IMR-90 (cell line): ENCODE measurements at regions not wholly inside any gene's neighbourhood (a gene's known extent, or its start where the extent isn't known, plus 50 kb on each side); places are given as distances from the start of the nearest gene placed in this dataset.

ENCODE experiments used
- ATAC-seq: fragments of 200-7000 bp; cut with Tn5 transposase; 2 replicates; pipeline ENCODE4 v1.9.1; 2020; ENCODE audit warnings: low read depth, mild to moderate bottlenecking, moderate library complexity
- BruUV-seq: library from RNA; stranded (reverse); fragments of 400-500 nt; replicated peaks from 2 replicates; lab custom pipeline; 2021; lab: Mats Ljungman, UMichigan
- CTCF ChIA-PET: fragments of 300-600 bp; formaldehyde crosslinking; extraction: SDS; loops from one replicate; lab custom pipeline; 2021; ENCODE audit warnings: antibody characterized with exemption; lab: Yijun Ruan, JAX
- POLR2A ChIA-PET: fragments of 300-600 bp; sonication (Branson Sonifier 250); formaldehyde crosslinking; loops from one replicate; lab custom pipeline; 2022; ENCODE audit warnings: antibody characterized with exemption; ENCODE audit not compliant: unreplicated experiment; lab: Charles Lee
- DNase-seq: peaks from one replicate; pipeline ENCODE4 v3.0.0; 2013
- H2AFZ ChIP-seq: replicated peaks from 2 replicates; pipeline ENCODE3; 2013; ENCODE audit warnings: low read length, mild to moderate bottlenecking; ENCODE audit not compliant: poor library complexity
- H2AK5ac ChIP-seq: 2 replicates; pipeline ENCODE4 v1.6.1; 2013; ENCODE audit warnings: low read depth, low read length, inconsistent platforms
- H2AK9ac ChIP-seq: replicated peaks from 2 replicates; pipeline ENCODE3; 2013; ENCODE audit warnings: mild to moderate bottlenecking, low read depth, low read length, moderate library complexity; ENCODE audit not compliant: poor library complexity
- H2BK120ac ChIP-seq: 2 replicates; pipeline ENCODE4 v1.6.1; 2013; ENCODE audit warnings: low read depth, low read length, inconsistent platforms
- H2BK15ac ChIP-seq: 3 replicates; pipeline ENCODE4 v1.6.1; 2013; ENCODE audit warnings: low read depth, low read length, inconsistent platforms
- H2BK20ac ChIP-seq: 2 replicates; pipeline ENCODE4 v1.6.1; 2013; ENCODE audit warnings: low read depth, mild to moderate bottlenecking, inconsistent platforms, low read length, moderate library complexity
- H2BK5ac ChIP-seq: 2 replicates; pipeline ENCODE4 v1.6.1; 2013; ENCODE audit warnings: mild to moderate bottlenecking, low read depth, low read length, inconsistent platforms; ENCODE audit not compliant: poor library complexity, severe bottlenecking
- H3K14ac ChIP-seq: replicated peaks from 2 replicates; pipeline ENCODE4 v1.6.1; 2013; ENCODE audit warnings: low read depth, low read length, inconsistent platforms
- H3K18ac ChIP-seq: 2 replicates; pipeline ENCODE4 v1.6.1; 2013; ENCODE audit warnings: low read depth, low read length, control low read depth
- H3K23ac ChIP-seq: 2 replicates; pipeline ENCODE4 v1.6.1; 2013; ENCODE audit warnings: low read depth, low read length, inconsistent platforms
- H3K27ac ChIP-seq: 2 replicates; pipeline ENCODE4 v1.5.1; 2013; ENCODE audit warnings: mild to moderate bottlenecking, control low read depth, low read length; ENCODE audit not compliant: insufficient read depth
- H3K27me3 ChIP-seq: 2 replicates; pipeline ENCODE4 v1.6.1; 2013; ENCODE audit warnings: low read length; ENCODE audit not compliant: control insufficient read depth, insufficient read depth
- H3K36me3 ChIP-seq: 2 replicates; pipeline ENCODE4 v1.6.1; 2013; ENCODE audit warnings: low read length, mixed read lengths; ENCODE audit not compliant: control insufficient read depth, insufficient read depth
- H3K4ac ChIP-seq: 2 replicates; pipeline ENCODE4 v1.6.1; 2013; ENCODE audit warnings: low read depth, low read length, inconsistent platforms
- H3K4me1 ChIP-seq: 2 replicates; pipeline ENCODE4 v1.6.1; 2013; ENCODE audit warnings: low read length, mixed read lengths; ENCODE audit not compliant: control insufficient read depth, insufficient read depth
- H3K4me2 ChIP-seq: 2 replicates; pipeline ENCODE4 v1.6.1; 2013; ENCODE audit warnings: low read depth, mild to moderate bottlenecking, control low read depth, low read length, moderate library complexity
- H3K4me3 ChIP-seq: 2 replicates; pipeline ENCODE4 v1.5.1; 2013; ENCODE audit warnings: low read depth, mild to moderate bottlenecking, control low read depth, low read length, moderate library complexity; ENCODE audit not compliant: insufficient read depth
- H3K56ac ChIP-seq: 2 replicates; pipeline ENCODE4 v1.6.1; 2013; ENCODE audit warnings: low read length, inconsistent platforms; ENCODE audit not compliant: insufficient read depth; ENCODE audit errors: extremely low read depth
- H3K79me1 ChIP-seq, 2 experiments: 2 replicates each; pipeline ENCODE4 v1.6.1; 2013; ENCODE audit warnings: low read length in 2 of 2, inconsistent platforms in 1 of 2, low read depth in 1 of 2
- H3K9ac ChIP-seq: 2 replicates; pipeline ENCODE4 v1.6.1; 2013; ENCODE audit warnings: low read depth, low read length, control low read depth
- H3K9me1 ChIP-seq: 2 replicates; pipeline ENCODE4 v1.6.1; 2013; ENCODE audit warnings: low read length, inconsistent platforms; ENCODE audit not compliant: insufficient read depth
- H3K9me3 ChIP-seq: 2 replicates; pipeline ENCODE4 v1.6.1; 2013; ENCODE audit warnings: low read length; ENCODE audit not compliant: control insufficient read depth, insufficient read depth
- H4K20me1 ChIP-seq: 2 replicates; pipeline ENCODE4 v1.6.1; 2013; ENCODE audit warnings: low read length, inconsistent platforms; ENCODE audit not compliant: insufficient read depth
- H4K5ac ChIP-seq: 2 replicates; pipeline ENCODE4 v1.6.1; 2013; ENCODE audit warnings: mild to moderate bottlenecking, low read depth, low read length, control low read depth
- H4K8ac ChIP-seq, 2 experiments: 2 replicates each; pipeline ENCODE4 v1.6.1; 2013; ENCODE audit warnings: low read depth in 2 of 2, low read length in 2 of 2, control low read depth in 1 of 2, inconsistent platforms in 1 of 2
- H4K91ac ChIP-seq: 2 replicates; pipeline ENCODE4 v1.6.1; 2013; ENCODE audit warnings: low read depth, low read length, inconsistent platforms; ENCODE audit not compliant: insufficient read depth
- BHLHE40 ChIP-seq: fragments of 150-350 bp; IDR thresholded peaks from 2 replicates; pipeline ENCODE4 v1.6.1; 2016; ENCODE audit warnings: mild to moderate bottlenecking, low read depth, low read length
- CEBPB ChIP-seq: IDR thresholded peaks from 2 replicates; pipeline ENCODE4 v1.6.1; 2012; ENCODE audit warnings: low read depth, low read length, improper control_type of control experiment
- CHD1 ChIP-seq: IDR thresholded peaks from 2 replicates; pipeline ENCODE4 v1.6.1; 2012; ENCODE audit warnings: low read depth, low read length, improper control_type of control experiment
- MAFK ChIP-seq: IDR thresholded peaks from 2 replicates; pipeline ENCODE4 v1.6.1; 2012; ENCODE audit warnings: low read depth, low read length, improper control_type of control experiment
- MXI1 ChIP-seq: IDR thresholded peaks from 2 replicates; pipeline ENCODE4 v1.6.1; 2012; ENCODE audit warnings: low read depth, mild to moderate bottlenecking, low read length, moderate library complexity, borderline replicate concordance
- NFE2L2 ChIP-seq: fragments of 150-350 bp; IDR thresholded peaks from 2 replicates; pipeline ENCODE4 v1.6.1; 2016; ENCODE audit warnings: low read depth, mild to moderate bottlenecking, low read length
- POLR2A ChIP-seq: IDR thresholded peaks from 2 replicates; pipeline ENCODE4 v1.6.1; 2012; ENCODE audit warnings: mild to moderate bottlenecking, low read depth, low read length
- RAD21 ChIP-seq: IDR thresholded peaks from 2 replicates; pipeline ENCODE4 v1.6.1; 2012; ENCODE audit warnings: low read length, improper control_type of control experiment
- RCOR1 ChIP-seq: IDR thresholded peaks from 2 replicates; pipeline ENCODE4 v1.6.1; 2012; ENCODE audit warnings: mild to moderate bottlenecking, low read length, improper control_type of control experiment; ENCODE audit not compliant: insufficient replicate concordance
- SMC3 ChIP-seq: fragments of 150-350 bp; IDR thresholded peaks from 2 replicates; pipeline ENCODE4 v1.6.1; 2016; ENCODE audit warnings: low read depth, mild to moderate bottlenecking, antibody characterized with exemption, low read length, moderate library complexity
- WGBS, 2 experiments: methylation state at CpG; one replicate each; pipeline versions ENCODE4 v1.1.5 to v1.1.7; 2013; ENCODE audit warnings: missing lambda C conversion rate in 2 of 2; ENCODE audit not compliant: insufficient read length in 1 of 2; ENCODE audit errors: extremely low coverage in 2 of 2; 5-methylcytosine and 5-hydroxymethylcytosine counted together
- dilution Hi-C: fragments of 300-500 bp; cut with HindIII; formaldehyde crosslinking; loops from one replicate; pipeline ENCODE4 v1.14.3; 2018; ENCODE audit warnings: low sequenced_read_pairs; ENCODE audit not compliant: unreplicated experiment
- in situ Hi-C: fragments of 300-500 bp; cut with MboI; formaldehyde crosslinking; loops from 3 replicates; pipeline ENCODE4 v1.14.3; 2019; ENCODE audit warnings: low sequenced_read_pairs, inconsistent platforms, mixed read lengths
- intact Hi-C: fragments of 100-400 bp; cut with micrococcal nuclease; formaldehyde crosslinking; loops from 2 replicates; pipeline ENCODE4 v1.10.0; 2022
- TF ChIP-seq, protein P1 (sequence below): fragments of 150-350 bp; IDR thresholded peaks from 2 replicates; pipeline ENCODE4 v1.6.1; 2017; ENCODE audit warnings: mild to moderate bottlenecking, antibody characterized with exemption, low read length, low read depth
- TF ChIP-seq, protein P2 (sequence below): conservative IDR thresholded peaks from 2 replicates; pipeline ENCODE4 v1.5.1; 2012; ENCODE audit warnings: mild to moderate bottlenecking, low read depth, low read length, improper control_type of control experiment

GRCh38 chr1:219387211-219387610 lies 213.5 kb downstream of the LYPLAL1 start:
- Histone ChIP-seq H3K18ac (no peak overlapping the region), H3K9ac (no peak overlapping the region), H3K36me3 (no peaks in the 10 kb centered on the region), H3K79me1 (no peaks in the 10 kb centered on the region), H3K14ac (no peak overlapping the region), H4K91ac (no peak overlapping the region), H4K5ac (no peak overlapping the region), H2BK5ac (no peak overlapping the region), H3K56ac (no peak overlapping the region), H3K27ac (no peak overlapping the region), H2BK15ac (no peak overlapping the region), H3K9me3 (no peaks in the 10 kb centered on the region), H3K23ac (no peak overlapping the region), H2AK5ac (no peak overlapping the region), H3K27me3 (peaks cover 2% of the 10 kb centered on the region; the same call in 1 of the 2 replicates), H2AFZ (no peak overlapping the region), H2BK20ac (no peak overlapping the region), H4K8ac (no peak overlapping the region), H3K4me2 (no peak overlapping the region), H3K4me3 (no peak overlapping the region), H3K9me1 (no peaks in the 10 kb centered on the region), H3K4me1 (no peaks in the 10 kb centered on the region; the same call in 1 of the 2 replicates), H3K4ac (no peak overlapping the region), H2AK9ac (no peak overlapping the region), H4K20me1 (no peaks in the 10 kb centered on the region), H2BK120ac (no peak overlapping the region)
- no peak for TF ChIP-seq SMC3
- no peak for TF ChIP-seq POLR2A
- no peak for TF ChIP-seq MXI1
- no peak for TF ChIP-seq CHD1
- TF ChIP-seq MAFK: no peak
- TF ChIP-seq, protein P1, sequence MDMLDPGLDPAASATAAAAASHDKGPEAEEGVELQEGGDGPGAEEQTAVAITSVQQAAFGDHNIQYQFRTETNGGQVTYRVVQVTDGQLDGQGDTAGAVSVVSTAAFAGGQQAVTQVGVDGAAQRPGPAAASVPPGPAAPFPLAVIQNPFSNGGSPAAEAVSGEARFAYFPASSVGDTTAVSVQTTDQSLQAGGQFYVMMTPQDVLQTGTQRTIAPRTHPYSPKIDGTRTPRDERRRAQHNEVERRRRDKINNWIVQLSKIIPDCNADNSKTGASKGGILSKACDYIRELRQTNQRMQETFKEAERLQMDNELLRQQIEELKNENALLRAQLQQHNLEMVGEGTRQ: no peak
- TF ChIP-seq, protein P2, sequence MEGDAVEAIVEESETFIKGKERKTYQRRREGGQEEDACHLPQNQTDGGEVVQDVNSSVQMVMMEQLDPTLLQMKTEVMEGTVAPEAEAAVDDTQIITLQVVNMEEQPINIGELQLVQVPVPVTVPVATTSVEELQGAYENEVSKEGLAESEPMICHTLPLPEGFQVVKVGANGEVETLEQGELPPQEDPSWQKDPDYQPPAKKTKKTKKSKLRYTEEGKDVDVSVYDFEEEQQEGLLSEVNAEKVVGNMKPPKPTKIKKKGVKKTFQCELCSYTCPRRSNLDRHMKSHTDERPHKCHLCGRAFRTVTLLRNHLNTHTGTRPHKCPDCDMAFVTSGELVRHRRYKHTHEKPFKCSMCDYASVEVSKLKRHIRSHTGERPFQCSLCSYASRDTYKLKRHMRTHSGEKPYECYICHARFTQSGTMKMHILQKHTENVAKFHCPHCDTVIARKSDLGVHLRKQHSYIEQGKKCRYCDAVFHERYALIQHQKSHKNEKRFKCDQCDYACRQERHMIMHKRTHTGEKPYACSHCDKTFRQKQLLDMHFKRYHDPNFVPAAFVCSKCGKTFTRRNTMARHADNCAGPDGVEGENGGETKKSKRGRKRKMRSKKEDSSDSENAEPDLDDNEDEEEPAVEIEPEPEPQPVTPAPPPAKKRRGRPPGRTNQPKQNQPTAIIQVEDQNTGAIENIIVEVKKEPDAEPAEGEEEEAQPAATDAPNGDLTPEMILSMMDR: no peak
- no peak for TF ChIP-seq RCOR1
- no peak for TF ChIP-seq CEBPB
- no peak for TF ChIP-seq RAD21
- no peak for TF ChIP-seq NFE2L2
- no peak for TF ChIP-seq BHLHE40
- dilution Hi-C loops: no loop called here
- no peak for DNase-seq
- CTCF ChIA-PET: interaction anchor here (0.6 to 1.4 kb wide), 3 partner anchors 13 to 251 kb away, joined by 3 to 4 read pairs (median 4); no protein-coding TSS in a partner anchor
- POLR2A ChIA-PET: no interaction called here
- intact Hi-C loops: loop anchor here (5.0 to 10.0 kb wide), 3 partner anchors 300 to 1055 kb away; no protein-coding TSS in a partner anchor
- no CpG with 5 or more reads among the region's 1 CpG for WGBS, 2 experiments
- in situ Hi-C loops: loop anchor here (10.0 kb wide), 2 partner anchors 182 to 1042 kb away; partner anchors contain the start of gene TGFB2
- ATAC-seq: no peak
- no TSS peak for BruUV-seq
